Fibroblast of peridontal ligament (primary cell): ENCODE measurements at regions not wholly inside any gene's neighbourhood (a gene's known extent, or its start where the extent isn't known, plus 50 kb on each side); places are given as distances from the start of the nearest gene placed in this dataset.
"Not testable (repeated sequence)": the region's sequence is repeated elsewhere in the genome, so short reads cannot be mapped to it uniquely, and the experiment has no call there.

Experiments used
- DNase-seq: peaks from one replicate; pipeline ENCODE4 v3.0.0-alpha.2; 2010; ENCODE audit errors: extremely low read depth

DNA sequence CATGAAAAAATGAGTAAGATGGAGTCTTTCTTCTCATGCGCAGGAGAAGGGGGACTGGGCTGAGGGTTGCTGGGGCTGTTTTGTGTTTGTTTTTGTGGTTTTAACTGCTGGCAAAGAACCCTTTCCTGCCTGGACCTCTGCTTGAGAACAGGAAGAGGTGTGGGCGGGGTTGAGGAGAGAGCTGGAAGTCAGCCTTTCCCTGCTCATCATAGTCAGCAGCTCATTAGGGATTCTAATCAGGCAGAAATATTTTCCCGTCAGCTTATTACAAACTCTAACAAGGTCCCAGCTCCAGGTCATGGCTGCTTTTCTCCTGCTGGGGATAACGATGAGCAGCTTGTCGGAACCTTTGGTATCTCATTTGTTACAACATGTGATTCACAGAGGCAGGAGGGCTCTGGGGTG, 185.0 kb upstream of the NRXN3 start:
- DNase-seq = peak; percentile 9

DNA sequence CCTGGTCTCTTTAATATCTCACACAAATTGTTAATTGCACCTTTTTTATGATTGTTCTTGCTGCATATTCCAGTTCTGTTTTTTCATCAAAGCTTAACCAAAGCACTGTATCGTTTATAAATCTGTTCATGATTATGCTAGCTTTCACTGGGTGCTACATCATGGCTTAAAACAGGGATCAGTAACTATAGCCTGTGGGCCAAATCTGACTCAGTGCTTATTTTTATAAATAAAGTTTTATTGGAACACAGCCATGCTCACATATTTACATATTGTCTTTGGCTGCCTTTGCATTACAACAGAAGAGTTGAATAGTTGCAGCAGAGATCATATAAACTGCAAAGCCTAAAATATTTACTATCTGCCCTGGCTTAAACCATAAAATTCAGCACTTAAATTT, 183.4 kb upstream of the NRXN3 start:
- peak; percentile 49 for DNase-seq

DNA sequence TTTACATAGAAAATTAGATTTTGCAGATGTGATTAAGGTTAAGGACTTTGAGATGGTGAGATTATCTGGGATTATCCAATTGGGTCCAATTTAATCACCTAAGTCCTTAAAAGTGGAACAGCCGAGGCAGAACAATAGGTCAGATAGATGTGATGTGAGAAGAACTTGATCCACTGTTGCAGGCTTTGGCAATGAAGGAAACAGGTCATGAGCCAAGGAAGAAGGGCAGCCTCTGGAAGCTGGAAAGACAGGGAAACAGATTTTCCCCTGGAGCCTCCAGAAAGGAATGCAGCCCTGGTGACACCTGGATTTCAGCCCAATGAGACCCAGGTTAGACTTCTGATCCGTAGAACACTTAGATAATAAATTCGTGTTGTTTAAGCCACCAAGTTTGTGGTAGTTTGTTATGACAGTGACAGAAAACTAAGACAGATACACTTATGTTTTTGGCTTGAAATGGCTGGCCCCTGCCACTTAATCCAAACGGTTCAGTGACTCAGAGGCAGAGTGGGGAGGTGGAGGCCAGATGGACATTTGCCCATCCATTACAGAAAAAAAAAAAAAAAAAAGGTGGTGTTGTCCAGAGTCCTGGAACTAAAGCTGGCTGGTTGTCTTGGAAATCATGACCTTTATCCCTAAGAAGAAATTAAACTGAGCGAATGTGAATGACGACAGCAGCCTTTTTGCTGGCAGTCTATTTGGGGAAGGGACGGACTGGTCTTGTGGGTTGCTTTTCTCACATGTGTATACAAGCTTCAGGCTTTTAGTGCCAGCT, 181.9 kb upstream of the NRXN3 start:
- DNase-seq = no peak

DNA sequence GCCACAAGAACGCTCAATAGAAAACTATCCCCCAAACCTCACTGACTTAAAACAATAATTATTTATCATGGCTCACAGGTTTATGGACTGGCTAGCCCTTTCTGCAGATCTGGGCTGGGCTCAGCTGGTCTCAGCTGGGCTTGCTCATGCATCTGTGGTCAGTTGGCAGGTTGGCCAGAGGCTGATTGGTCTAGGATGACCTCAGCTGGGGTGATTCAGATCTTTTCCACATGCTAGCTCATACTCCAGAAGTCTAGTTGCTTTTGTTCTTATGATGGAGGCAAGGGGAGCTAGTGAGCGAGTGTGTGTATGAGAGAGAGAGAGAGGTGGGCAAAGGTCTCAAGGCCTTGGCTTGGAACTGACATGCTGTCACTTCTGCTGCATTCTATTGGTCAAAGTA, 181.2 kb upstream of the NRXN3 start:
- peak; percentile 80 for DNase-seq

DNA sequence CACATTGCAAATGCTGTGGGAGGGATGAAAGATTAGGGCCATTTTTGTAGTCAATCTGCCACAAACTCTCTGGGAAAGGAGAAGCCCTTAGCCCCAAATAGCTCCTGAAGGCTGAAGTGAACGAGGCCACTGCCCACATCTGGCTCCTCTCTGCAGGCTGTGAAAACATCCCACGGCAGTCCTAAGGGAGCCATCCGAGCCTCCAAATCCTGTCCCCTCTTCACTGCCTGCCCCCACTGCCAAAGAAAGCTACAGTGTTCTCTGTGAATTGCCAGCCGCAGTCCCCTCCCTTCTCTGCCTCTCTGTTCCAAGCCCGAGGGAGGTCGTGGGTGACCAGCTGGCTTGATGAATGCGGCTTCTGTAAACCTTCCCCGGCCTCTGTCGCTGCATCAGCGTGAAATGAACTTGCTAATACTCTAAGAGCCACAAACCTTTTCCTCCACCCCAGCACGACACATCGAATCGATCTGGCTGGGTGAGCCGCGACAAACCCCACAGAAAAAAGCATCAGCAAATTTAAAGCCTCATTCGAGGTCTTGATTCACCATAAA, 180.7 kb upstream of the NRXN3 start:
- no peak for DNase-seq

DNA sequence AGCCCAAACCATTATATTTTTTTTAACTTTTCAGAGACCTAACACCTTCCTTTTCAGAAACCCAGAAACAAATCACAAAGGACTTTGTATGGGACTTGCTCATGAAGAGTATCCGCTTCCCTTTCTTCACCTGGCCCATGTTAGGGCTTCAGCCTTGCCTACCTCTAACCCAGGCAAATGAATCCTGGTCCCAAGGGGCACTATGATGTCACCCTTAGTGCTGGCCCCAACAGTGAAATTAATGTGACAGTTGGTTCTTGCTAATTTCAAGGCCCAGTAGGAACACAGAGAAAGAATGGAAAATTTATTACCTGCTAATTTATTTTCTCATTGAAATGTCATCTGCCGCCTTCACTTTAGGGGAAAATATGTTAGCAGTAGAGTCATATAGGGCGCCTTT, 179.8 kb upstream of the NRXN3 start:
- no peak for DNase-seq

DNA sequence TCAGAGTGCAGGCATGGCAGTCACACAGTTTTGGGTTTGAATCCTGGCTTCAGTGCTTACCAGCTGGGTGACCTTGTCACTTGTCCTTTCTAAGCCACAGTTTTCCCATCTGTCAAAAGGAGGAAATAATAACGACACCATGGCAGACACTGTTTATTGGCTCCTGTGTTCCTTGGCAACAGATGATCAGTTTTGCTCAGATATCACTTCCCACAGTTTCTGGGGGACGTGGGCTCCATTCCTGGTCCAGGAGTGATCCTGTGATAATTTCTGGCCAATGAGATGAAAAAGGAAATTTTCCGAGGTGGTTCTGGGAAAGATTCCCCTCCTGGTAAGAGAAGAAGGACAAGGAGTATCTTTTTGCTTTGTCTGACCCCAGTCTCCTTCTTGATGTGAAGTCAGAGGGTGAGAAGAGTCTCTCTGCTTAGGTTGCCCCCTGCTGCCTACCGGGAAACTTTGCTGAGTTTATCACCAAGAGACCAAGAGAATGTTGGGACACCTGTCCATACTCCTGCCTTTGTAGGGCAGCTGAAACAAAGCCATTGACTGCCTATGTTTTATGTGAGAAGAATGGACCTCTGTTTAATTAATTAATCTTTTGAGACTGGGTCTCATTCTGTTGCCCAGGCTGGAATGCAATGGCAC, 178.9 kb upstream of the NRXN3 start:
- no peak for DNase-seq

DNA sequence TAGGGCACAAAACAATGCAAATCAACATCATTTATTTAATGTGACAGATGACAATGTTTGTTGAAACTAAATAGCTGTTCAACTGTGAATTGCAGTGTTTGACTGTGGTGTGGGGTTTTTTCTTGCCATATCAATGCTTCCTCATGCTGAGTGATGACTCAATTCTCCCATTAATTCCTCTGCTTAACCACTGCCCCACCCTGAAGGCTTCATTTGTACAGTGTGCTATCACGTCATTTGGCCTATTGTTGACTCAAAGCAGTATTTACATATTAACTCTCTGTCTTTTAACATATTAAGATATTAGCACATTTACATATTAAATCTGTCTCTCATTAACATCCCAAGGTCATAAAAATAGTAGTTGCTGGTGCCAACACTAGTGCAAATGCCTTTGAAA, 164.8 kb upstream of the NRXN3 start:
- DNase-seq = peak; percentile 47

DNA sequence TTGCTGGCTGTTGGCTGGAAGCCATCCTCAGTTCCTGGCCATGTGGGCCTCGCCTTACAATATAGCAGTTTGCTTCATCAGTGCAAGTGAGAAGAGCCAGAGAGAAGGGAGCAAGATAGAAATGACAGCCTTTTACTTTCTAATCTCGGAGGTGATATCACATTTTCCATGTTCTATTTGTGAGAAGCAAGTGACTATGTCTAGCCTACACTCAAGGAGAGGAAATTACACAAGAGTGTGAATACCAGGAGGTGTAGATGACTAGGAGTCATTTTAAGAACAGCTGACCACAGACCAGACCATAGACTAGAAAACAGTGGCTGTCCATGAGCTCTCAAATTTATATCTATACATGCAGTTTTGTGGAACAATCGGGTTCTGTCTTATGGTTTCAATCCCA, 163.0 kb upstream of the NRXN3 start:
- DNase-seq = no peak

DNA sequence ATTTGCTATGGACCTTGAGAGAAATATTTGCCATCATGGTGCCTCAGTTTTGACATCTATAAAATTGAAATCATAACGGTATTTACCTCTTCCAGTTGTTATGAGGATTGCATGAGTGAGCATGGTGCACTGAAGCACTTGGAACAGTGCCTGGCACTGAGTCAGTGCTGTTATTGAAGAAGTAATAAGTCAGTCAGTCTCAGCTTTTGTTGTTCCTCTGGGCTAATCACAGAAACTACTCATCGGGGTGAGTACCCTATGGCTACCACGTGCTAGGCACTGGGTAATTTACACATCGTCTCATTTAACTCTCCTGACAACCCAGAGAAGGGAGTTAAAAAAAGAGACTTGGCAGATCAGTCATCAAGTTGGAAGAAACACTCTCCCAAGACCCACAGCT, 159.5 kb upstream of the NRXN3 start:
- peak; percentile 40 for DNase-seq

DNA sequence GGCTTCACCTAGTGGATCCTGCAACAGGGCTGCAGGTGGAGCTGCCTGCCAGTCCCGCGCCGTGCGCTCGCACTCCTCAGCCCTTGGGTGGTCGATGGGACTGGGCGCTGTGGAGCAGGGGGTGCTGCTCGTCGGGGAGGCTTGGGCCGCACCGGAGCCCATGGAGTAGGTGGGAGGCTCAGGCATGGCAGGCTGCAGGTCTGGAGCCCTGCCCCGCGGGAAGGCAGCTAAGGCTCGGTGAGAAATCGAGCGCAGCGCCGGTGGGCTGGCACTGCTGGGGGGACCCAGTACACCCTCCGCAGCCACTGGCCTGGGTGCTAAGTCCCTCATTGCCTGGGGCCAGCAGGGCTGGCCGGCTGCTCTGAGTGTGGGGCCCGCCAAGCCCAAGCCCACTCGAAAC, 156.3 kb upstream of the NRXN3 start:
- DNase-seq = not testable (repeated sequence)

DNA sequence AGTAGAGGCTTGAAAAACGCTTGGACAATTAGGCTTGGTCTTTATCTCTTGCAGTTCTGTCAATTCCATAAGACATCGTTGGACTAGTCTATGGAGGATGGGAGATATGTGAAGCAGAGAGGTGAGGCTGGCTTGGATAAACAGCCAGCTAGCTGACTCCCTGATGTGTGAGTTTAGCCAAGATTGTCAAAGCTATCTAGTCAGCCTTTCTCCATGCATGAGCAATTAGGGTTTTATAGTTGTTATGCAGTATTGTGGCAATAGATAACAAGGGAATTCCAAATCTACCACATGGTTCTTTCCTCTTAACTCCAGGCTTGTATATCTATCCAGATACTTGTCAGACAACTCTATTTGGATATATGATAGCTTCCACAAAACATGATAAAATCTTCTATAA, 153.6 kb upstream of the NRXN3 start:
- DNase-seq = no peak

DNA sequence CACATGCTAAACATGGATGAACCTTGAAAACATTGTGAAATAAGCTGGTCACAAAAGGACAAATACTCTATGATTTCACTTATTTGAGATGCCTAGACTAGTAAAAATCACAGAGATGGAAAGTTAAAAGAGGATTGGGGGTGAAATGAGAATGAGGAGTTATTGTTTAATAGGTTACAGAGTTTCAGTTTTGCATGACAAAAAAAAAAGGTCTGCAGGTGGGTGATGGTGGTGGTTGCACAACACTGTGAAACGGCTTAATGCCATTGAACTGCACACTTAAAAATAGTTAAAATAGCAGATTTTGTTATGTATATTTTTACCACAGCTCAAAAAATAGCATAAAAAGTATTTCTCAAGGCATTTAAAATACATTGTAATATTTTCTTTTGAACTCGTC, 151.9 kb upstream of the NRXN3 start:
- no peak for DNase-seq

DNA sequence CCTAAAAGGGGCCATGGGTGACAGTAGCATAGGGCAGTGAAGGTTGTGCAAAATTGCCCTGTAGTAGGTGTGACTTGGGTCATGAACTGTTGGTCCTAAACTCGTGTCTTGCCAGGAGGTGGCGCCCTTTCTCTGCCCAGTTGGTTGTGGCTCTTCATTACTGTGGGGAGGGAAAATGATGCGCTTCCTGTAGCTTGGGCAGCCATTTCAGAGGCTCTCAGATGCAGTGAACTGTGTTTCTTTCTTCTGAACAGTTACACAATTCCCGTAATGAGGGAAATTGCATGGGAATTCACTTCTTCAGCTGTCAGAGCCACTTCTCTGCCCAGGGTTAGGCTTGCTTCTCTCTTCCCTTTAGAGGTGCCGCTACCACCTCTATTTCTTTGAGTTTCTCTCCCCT, 148.1 kb upstream of the NRXN3 start:
- DNase-seq = peak; percentile 18

DNA sequence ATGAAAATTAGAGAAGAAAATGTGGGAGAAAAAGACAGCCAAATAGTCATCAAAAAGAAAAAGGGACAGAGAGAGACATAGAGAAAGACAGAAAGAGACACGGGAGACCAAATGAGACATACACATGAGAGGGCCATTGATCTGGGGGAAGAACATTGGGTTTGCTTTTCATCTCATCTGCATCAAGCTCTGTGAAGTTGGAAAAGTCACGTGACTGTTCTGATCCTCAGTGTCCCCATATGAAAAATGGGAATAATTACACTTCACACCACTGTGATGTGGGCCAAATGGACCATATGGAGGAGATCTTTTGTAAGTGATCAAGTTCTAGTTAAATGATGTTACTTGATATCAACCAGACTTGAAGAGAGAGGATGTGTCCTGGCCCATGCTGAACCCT, 147.1 kb upstream of the NRXN3 start:
- no peak for DNase-seq

DNA sequence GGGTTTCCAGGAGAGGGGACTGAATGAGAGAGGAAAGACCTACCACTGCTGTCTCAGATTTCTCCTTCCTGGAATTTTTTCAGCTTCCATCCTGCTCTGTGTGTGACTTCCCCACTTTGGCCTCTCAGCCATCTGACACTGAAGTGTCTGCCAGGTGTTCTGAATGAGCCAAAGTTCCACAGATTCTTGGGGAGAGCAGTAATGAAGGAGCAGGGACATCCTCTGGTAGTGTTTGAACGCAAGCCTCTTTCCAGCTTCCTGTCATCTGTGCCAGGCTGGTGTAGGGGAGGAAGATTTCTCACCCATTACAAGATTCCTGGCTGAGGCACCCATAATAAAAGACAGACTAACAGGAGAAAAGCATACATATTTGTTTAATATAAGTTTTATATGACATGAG, 141.7 kb upstream of the NRXN3 start:
- DNase-seq = no peak

DNA sequence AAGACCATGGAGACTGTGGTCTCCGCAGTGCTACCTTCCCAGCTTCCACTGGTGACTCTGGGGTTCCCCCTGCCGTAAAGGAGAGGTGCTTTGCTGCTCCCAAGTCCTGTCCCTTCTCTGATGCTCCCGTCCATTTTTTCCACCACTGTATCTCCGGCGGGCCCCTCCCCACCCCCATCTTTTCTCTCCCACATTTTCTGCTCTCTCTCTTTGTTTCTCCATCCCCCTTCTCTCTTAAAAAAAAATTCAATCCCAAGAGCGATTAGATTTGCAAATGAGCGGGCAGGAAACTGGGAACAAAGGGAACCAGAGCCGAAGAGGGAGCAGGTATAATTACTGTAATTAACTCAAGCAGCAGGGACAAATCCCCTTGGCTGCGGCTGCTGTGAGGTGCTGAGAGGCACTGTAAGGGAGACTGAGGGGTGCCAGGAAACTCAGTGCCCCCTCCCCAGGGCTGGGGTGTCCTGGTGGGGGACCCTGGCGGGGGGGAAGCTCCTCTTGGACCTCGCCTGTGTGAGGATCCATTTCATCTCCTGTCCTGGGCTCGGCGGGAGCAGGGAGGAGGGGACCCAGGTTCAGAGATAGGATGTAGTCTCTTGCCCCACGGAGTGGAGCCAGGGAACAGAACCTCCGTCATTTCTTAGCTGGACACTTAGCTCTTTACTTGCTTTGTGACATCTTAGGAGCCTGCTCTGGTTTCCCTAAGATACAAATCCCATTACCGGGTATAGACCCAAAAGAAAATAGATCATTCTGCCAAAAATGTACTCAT, 140.4 kb upstream of the NRXN3 start:
- no peak for DNase-seq

DNA sequence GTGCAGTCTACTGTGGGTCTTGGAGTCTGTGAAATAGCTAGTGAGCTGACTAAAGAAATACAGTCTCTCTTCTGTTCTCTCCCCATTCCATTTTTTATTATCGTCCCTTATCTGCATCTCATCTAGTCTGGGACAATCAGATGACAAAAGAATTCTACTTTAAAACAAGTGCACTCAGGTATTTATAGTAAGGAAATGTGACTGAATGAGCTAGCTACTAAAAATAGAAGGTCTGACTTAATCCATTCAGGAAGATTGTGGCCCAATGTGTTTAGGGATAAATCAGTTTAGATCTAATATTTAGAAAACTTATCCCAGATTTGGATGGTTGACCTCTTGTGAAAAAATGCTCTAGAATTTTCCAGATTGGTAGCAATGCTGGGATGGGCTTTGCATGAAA, 126.8 kb upstream of the NRXN3 start:
- no peak for DNase-seq

DNA sequence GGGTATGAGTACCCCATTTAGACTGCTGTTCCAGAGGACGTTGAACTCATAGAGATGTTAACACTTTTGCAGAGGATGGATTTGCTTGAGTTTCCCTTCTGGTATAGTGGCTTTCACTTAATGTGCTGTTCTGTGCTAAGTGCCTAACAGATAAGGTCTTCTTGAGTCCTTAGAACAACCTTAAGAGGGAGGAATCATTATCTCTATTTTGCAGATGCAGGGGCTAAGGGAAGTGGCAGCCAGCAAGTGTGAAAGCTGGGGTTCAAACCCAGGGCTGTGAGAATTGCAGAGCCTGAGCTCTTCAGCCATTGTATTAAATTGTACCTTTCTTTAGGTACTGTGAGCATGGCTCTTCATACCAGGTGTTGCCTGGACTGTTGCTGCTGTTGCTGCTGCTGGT, 122.1 kb upstream of the NRXN3 start:
- no peak for DNase-seq

DNA sequence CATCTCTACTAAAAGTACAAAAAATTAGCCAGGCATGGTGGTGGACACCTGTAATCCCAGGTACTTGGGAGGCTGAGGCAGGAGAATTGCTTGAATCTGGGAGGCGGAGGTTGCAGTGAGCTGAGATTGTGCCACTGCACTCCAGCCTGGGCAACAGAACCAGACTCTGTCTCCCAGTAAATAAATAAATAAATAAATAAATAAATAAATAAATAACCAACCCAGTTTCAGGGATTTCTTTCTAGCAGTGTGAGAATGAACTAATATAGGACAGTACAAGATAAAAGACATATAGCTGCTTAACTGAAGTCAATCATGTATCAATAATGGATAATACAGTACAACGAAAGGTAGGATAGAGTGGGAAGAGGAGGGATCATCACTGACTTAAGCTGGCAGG, 113.3 kb upstream of the NRXN3 start:
- not testable (repeated sequence) for DNase-seq

DNA sequence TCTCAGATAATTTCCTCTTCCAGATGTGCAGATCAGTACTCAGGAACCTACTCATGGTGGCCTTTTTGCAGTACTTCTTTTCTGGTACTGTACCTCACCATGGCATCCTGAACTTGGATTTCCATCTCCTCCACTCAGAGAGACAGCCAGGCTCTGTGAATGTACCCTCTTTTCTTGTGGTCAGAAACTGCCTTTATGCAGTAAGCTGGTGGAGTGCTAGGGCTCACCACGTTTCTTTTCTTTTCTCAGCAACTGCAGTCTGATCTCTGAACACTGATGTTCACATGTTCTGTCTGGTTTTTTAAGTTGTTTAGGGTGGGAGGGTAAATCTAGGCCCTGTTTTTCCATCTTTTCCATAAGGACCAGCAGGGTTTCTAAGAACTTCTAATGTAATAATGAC, 99.8 kb upstream of the NRXN3 start:
- no peak for DNase-seq

DNA sequence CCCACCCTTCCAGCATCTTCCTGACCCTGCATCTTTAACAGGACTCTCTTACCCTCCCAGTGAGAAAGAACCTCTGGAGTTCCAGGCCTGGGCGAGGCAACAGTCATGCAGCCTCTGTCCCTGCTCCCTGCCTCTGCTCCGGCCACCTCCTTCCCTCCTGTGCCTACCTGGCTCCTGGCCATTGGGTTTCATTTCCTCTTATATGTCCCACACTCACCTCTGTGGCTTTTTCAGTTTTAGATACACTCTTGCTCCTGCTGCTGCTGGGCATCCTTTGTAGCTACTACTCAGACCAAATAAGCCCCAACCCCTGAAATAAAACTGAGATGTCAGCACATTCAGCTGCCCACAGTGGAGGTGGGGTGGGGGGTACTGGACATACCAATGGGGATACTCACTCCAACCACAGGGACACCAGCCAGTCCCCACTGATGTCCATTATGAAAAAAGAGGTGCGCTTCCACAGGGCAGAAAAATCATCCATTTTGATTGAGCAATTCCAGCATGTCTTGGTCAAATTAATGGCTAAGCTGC, 99.1 kb upstream of the NRXN3 start:
- no peak for DNase-seq
